HCT116 (cell line): ENCODE measurements at regions not wholly inside any gene's neighbourhood (a gene's known extent, or its start where the extent isn't known, plus 50 kb on each side); places are given as distances from the start of the nearest gene placed in this dataset.

Experiments
- ATAC-seq: fragments of 200-7000 bp; cut with Tn5 transposase; 2 replicates; pipeline ENCODE4 v1.9.1; 2020; ENCODE audit warnings: mild to moderate bottlenecking, moderate library complexity
- BruUV-seq: library from RNA; stranded (reverse); fragments of 400-500 nt; replicated peaks from 2 replicates; lab custom pipeline; 2021; lab: Mats Ljungman, UMichigan
- CTCF ChIA-PET: fragments of 300-600 bp; sonication (Branson Sonifier 250); formaldehyde crosslinking; loops from one replicate; lab custom pipeline; 2021; ENCODE audit warnings: antibody characterized with exemption; lab: Charles Lee
- POLR2A ChIA-PET: fragments of 300-600, 350-600 bp; sonication (Branson Sonifier 250); formaldehyde crosslinking; loops from one replicate; lab custom pipeline; 2021; ENCODE audit warnings: antibody characterized with exemption; lab: Charles Lee
- RAD21 ChIA-PET, 2 experiments: fragments of 300-600 bp; sonication (Branson Sonifier 250); formaldehyde crosslinking; loops; one replicate each; lab custom pipeline; 2023; ENCODE audit warnings: low total read pairs in 2 of 2; ENCODE audit not compliant: uncharacterized antibody in 2 of 2, unreplicated experiment in 2 of 2, low non-redundant PET in 1 of 2; lab: Charles Lee
- DNase-seq: peaks from one replicate; pipeline ENCODE4 v3.0.0-alpha.2; 2010; ENCODE audit warnings: low read depth, low spot score
- H2AFZ ChIP-seq: fragments of 200-600 bp; shearing (Covaris generic), sonication (generic); 2 replicates; pipeline ENCODE4 v1.6.1; 2017; ENCODE audit warnings: low read depth, mixed run types, mixed read lengths, antibody characterized with exemption, low read length; ENCODE audit not compliant: poor library complexity, severe bottlenecking
- H3K27ac ChIP-seq: 2 replicates; pipeline ENCODE4 v1.5.1; 2012; ENCODE audit warnings: low read depth, low read length
- H3K27me3 ChIP-seq: fragments of 200-600 bp; sonication (generic); 2 replicates; pipeline ENCODE4 v1.6.1; 2016; ENCODE audit warnings: mixed run types, low read length, mixed read lengths; ENCODE audit not compliant: insufficient read depth
- H3K36me3 ChIP-seq, 2 experiments: fragments of 200-500 bp in 1 of 2; fragments of 200-600 bp in 1 of 2; sonication (Bioruptor generic) in 1 of 2; sonication (generic) in 1 of 2; 2 replicates each; pipeline versions ENCODE4 v1.5.1 to v1.6.1; 2014 to 2016; ENCODE audit warnings: low read length in 2 of 2, inconsistent platforms in 1 of 2, mixed read lengths in 1 of 2, mixed run types in 1 of 2; ENCODE audit not compliant: insufficient read depth in 2 of 2, control insufficient read depth in 1 of 2
- H3K4me1 ChIP-seq, 2 experiments: fragments of 200-600 bp in 1 of 2; sonication (generic) in 1 of 2; 2 replicates each; pipeline versions ENCODE4 v1.5.1 to v1.6.1; 2012 to 2017; ENCODE audit warnings: low read length in 2 of 2, inconsistent platforms in 1 of 2, mild to moderate bottlenecking in 1 of 2, mixed read lengths in 1 of 2, mixed run types in 1 of 2, moderate library complexity in 1 of 2; ENCODE audit not compliant: insufficient read depth in 2 of 2, control insufficient read depth in 1 of 2
- H3K4me2 ChIP-seq: fragments of 200-600 bp; sonication (generic); 2 replicates; pipeline ENCODE4 v1.6.1; 2017; ENCODE audit warnings: mixed run types, low read length, mixed read lengths
- H3K4me3 ChIP-seq, 2 experiments: fragments of 200-600 bp in 1 of 2; sonication (generic) in 1 of 2; replicated peaks in 1 of 2; 2 replicates each; pipeline ENCODE4 v1.5.1; 2011 to 2016; ENCODE audit warnings: low read length in 2 of 2, control low read depth in 1 of 2, low read depth in 1 of 2, mild to moderate bottlenecking in 1 of 2, mixed read lengths in 1 of 2, mixed run types in 1 of 2
- H3K79me2 ChIP-seq: fragments of 200-600 bp; sonication (generic); 2 replicates; pipeline ENCODE4 v1.6.1; 2017; ENCODE audit warnings: mild to moderate bottlenecking, mixed run types, low read length, moderate library complexity, mixed read lengths; ENCODE audit not compliant: insufficient read depth
- H3K9ac ChIP-seq: fragments of 200-600 bp; sonication (generic); 2 replicates; pipeline ENCODE4 v1.6.1; 2016; ENCODE audit warnings: low read length, mixed read lengths
- H3K9me2 ChIP-seq: fragments of 200-600 bp; sonication (generic), shearing (Covaris generic); 2 replicates; pipeline ENCODE4 v1.6.1; 2017; ENCODE audit warnings: mixed run types, mild to moderate bottlenecking, moderate library complexity; ENCODE audit not compliant: insufficient read depth
- H3K9me3 ChIP-seq, 2 experiments: fragments of 200-500 bp in 1 of 2; fragments of 200-600 bp in 1 of 2; sonication (Bioruptor generic) in 1 of 2; sonication (generic) in 1 of 2; 2 replicates each; pipeline ENCODE4 v1.6.1; 2014 to 2017; ENCODE audit warnings: low read length in 2 of 2, mixed read lengths in 2 of 2, inconsistent platforms in 1 of 2, low read depth in 1 of 2, mild to moderate bottlenecking in 1 of 2, mixed run types in 1 of 2, moderate library complexity in 1 of 2; ENCODE audit not compliant: control insufficient read depth in 1 of 2, insufficient read depth in 1 of 2
- H4K20me1 ChIP-seq: fragments of 200-600 bp; sonication (generic), shearing (Covaris generic); 2 replicates; pipeline ENCODE4 v1.6.1; 2017; ENCODE audit warnings: mixed run types, mild to moderate bottlenecking, moderate library complexity; ENCODE audit not compliant: insufficient read depth
- ATF3 ChIP-seq: IDR thresholded peaks from 2 replicates; pipeline ENCODE4 v1.6.1; 2012
- CBX3 ChIP-seq: IDR thresholded peaks from 2 replicates; pipeline ENCODE4 v1.6.1; 2012; ENCODE audit warnings: low read depth
- EGR1 ChIP-seq: IDR thresholded peaks from 2 replicates; pipeline ENCODE4 v1.6.1; 2012; ENCODE audit warnings: low read depth
- ELF1 ChIP-seq: IDR thresholded peaks from 2 replicates; pipeline ENCODE4 v1.6.1; 2012; ENCODE audit warnings: low read depth, borderline replicate concordance
- EZH2 ChIP-seq: fragments of 200-600 bp; sonication (generic); IDR thresholded peaks from 2 replicates; pipeline ENCODE4 v1.6.1; 2017; ENCODE audit warnings: antibody characterized with exemption, mixed run types
- EZH2phosphoT487 ChIP-seq: fragments of 200-600 bp; IDR thresholded peaks from 2 replicates; pipeline ENCODE4 v1.6.1; 2018; ENCODE audit warnings: antibody characterized with exemption, borderline replicate concordance
- POLR2A ChIP-seq: IDR thresholded peaks from 2 replicates; pipeline ENCODE4 v1.7.0; 2011; ENCODE audit warnings: borderline replicate concordance; ENCODE audit not compliant: insufficient read depth, insufficient read length; ENCODE audit errors: extremely low read depth
- POLR2AphosphoS5 ChIP-seq: IDR thresholded peaks from 2 replicates; pipeline ENCODE4 v1.6.1; 2011; ENCODE audit warnings: mild to moderate bottlenecking, low read depth, low read length, moderate library complexity
- RAD21 ChIP-seq: IDR thresholded peaks from 2 replicates; pipeline ENCODE4 v1.6.1; 2012; ENCODE audit warnings: low read depth, mild to moderate bottlenecking
- SIN3A ChIP-seq: IDR thresholded peaks from 2 replicates; pipeline ENCODE4 v1.6.1; 2012; ENCODE audit warnings: low read depth
- SP1 ChIP-seq: IDR thresholded peaks from 2 replicates; pipeline ENCODE4 v1.6.1; 2012; ENCODE audit warnings: low read depth
- TCF7L2 ChIP-seq: IDR thresholded peaks from 2 replicates; pipeline ENCODE4 v1.7.0; 2011; ENCODE audit warnings: borderline replicate concordance, inconsistent platforms; ENCODE audit not compliant: insufficient read depth, insufficient read length; ENCODE audit errors: extremely low read depth
- YY1 ChIP-seq: IDR thresholded peaks from 2 replicates; pipeline ENCODE4 v1.6.1; 2011; ENCODE audit warnings: low read length, low read depth, moderate library complexity, mild to moderate bottlenecking; ENCODE audit not compliant: insufficient replicate concordance; ENCODE audit errors: extremely low read depth
- ZFX ChIP-seq: fragments of 450-650 bp; IDR thresholded peaks from 2 replicates; pipeline ENCODE4 v1.6.1; 2017
- intact Hi-C: fragments of 100-400 bp; cut with micrococcal nuclease; formaldehyde crosslinking; loops from 2 replicates; pipeline ENCODE4 v1.10.0; 2022
- TF ChIP-seq, protein P1 (sequence below), 3 experiments: fragments of 200-600 bp in 1 of 3; sonication (generic) in 1 of 3; IDR thresholded peaks in 2 of 3; conservative IDR thresholded peaks in 1 of 3; 2 replicates each; pipeline ENCODE4 v1.5.1; 2012 to 2017; ENCODE audit warnings: low read depth in 2 of 3, low read length in 2 of 3, antibody characterized with exemption in 1 of 3, borderline replicate concordance in 1 of 3, control low read depth in 1 of 3, mild to moderate bottlenecking in 1 of 3, mixed read lengths in 1 of 3, mixed run types in 1 of 3, moderate library complexity in 1 of 3; ENCODE audit not compliant: insufficient read depth in 1 of 3
- TF ChIP-seq, protein P2 (sequence below): IDR thresholded peaks from 2 replicates; pipeline ENCODE4 v1.6.1; 2011; ENCODE audit warnings: mild to moderate bottlenecking, low read length, moderate library complexity; ENCODE audit not compliant: insufficient replicate concordance; ENCODE audit errors: extremely low read depth
- TF ChIP-seq, protein P3 (sequence below): IDR thresholded peaks from 2 replicates; pipeline ENCODE4 v1.6.1; 2012
- TF ChIP-seq, protein P4 (sequence below): IDR thresholded peaks from 2 replicates; pipeline ENCODE4 v1.6.1; 2012; ENCODE audit warnings: low read depth

- Histone ChIP-seq H3K27me3 (peaks cover 38% of the 10 kb centered on the region), H3K9me3 (no peaks in the 10 kb centered on the region), H3K79me2 (no peaks in the 10 kb centered on the region), H3K4me2 (no peak overlapping the region), H3K36me3 (no peaks in the 10 kb centered on the region), H3K4me3 (no peak overlapping the region), H3K27ac (no peak overlapping the region), H3K9ac (no peak overlapping the region), H3K4me1 (no peaks in the 10 kb centered on the region), H3K9me2 (no peaks in the 10 kb centered on the region), H2AFZ (no peak overlapping the region), H4K20me1 (no peaks in the 10 kb centered on the region)
- RAD21 ChIA-PET = no interaction called here
- ATAC-seq (no peak), DNase-seq (no peak)
- CTCF ChIA-PET = no interaction called here
- no TSS peak for BruUV-seq
- intact Hi-C loops = no loop called here
- TF ChIP-seq YY1 (no peak), ZFX (no peak), RAD21 (no peak), TCF7L2 (no peak), EZH2 (no peak), ATF3 (no peak), POLR2A (no peak), SIN3A (no peak), ELF1 (no peak), SP1 (no peak), EGR1 (no peak), EZH2phosphoT487 (no peak), CBX3 (no peak), POLR2AphosphoS5 (no peak)
- TF ChIP-seq, protein P1, sequence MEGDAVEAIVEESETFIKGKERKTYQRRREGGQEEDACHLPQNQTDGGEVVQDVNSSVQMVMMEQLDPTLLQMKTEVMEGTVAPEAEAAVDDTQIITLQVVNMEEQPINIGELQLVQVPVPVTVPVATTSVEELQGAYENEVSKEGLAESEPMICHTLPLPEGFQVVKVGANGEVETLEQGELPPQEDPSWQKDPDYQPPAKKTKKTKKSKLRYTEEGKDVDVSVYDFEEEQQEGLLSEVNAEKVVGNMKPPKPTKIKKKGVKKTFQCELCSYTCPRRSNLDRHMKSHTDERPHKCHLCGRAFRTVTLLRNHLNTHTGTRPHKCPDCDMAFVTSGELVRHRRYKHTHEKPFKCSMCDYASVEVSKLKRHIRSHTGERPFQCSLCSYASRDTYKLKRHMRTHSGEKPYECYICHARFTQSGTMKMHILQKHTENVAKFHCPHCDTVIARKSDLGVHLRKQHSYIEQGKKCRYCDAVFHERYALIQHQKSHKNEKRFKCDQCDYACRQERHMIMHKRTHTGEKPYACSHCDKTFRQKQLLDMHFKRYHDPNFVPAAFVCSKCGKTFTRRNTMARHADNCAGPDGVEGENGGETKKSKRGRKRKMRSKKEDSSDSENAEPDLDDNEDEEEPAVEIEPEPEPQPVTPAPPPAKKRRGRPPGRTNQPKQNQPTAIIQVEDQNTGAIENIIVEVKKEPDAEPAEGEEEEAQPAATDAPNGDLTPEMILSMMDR (IDR thresholded peaks at IDR 0.05 in 2 of 3, conservative IDR thresholded peaks at IDR 0.05 in 1 of 3; ENCODE audit: borderline replicate concordance in 1 of 3, insufficient read depth in 1 of 3, low read depth in 2 of 3, low read length in 2 of 3) = no peak
- TF ChIP-seq, protein P2, sequence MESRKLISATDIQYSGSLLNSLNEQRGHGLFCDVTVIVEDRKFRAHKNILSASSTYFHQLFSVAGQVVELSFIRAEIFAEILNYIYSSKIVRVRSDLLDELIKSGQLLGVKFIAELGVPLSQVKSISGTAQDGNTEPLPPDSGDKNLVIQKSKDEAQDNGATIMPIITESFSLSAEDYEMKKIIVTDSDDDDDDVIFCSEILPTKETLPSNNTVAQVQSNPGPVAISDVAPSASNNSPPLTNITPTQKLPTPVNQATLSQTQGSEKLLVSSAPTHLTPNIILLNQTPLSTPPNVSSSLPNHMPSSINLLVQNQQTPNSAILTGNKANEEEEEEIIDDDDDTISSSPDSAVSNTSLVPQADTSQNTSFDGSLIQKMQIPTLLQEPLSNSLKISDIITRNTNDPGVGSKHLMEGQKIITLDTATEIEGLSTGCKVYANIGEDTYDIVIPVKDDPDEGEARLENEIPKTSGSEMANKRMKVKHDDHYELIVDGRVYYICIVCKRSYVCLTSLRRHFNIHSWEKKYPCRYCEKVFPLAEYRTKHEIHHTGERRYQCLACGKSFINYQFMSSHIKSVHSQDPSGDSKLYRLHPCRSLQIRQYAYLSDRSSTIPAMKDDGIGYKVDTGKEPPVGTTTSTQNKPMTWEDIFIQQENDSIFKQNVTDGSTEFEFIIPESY = no peak
- TF ChIP-seq, protein P3, sequence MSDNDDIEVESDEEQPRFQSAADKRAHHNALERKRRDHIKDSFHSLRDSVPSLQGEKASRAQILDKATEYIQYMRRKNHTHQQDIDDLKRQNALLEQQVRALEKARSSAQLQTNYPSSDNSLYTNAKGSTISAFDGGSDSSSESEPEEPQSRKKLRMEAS = no peak
- TF ChIP-seq, protein P4, sequence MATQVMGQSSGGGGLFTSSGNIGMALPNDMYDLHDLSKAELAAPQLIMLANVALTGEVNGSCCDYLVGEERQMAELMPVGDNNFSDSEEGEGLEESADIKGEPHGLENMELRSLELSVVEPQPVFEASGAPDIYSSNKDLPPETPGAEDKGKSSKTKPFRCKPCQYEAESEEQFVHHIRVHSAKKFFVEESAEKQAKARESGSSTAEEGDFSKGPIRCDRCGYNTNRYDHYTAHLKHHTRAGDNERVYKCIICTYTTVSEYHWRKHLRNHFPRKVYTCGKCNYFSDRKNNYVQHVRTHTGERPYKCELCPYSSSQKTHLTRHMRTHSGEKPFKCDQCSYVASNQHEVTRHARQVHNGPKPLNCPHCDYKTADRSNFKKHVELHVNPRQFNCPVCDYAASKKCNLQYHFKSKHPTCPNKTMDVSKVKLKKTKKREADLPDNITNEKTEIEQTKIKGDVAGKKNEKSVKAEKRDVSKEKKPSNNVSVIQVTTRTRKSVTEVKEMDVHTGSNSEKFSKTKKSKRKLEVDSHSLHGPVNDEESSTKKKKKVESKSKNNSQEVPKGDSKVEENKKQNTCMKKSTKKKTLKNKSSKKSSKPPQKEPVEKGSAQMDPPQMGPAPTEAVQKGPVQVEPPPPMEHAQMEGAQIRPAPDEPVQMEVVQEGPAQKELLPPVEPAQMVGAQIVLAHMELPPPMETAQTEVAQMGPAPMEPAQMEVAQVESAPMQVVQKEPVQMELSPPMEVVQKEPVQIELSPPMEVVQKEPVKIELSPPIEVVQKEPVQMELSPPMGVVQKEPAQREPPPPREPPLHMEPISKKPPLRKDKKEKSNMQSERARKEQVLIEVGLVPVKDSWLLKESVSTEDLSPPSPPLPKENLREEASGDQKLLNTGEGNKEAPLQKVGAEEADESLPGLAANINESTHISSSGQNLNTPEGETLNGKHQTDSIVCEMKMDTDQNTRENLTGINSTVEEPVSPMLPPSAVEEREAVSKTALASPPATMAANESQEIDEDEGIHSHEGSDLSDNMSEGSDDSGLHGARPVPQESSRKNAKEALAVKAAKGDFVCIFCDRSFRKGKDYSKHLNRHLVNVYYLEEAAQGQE = no peak
- POLR2A ChIA-PET = no interaction called here
Measured at GRCh38 chr10:2817940-2818636, 249.3 kb upstream of the PFKP start.
